Panc1 (cell line): ENCODE measurements at regions not wholly inside any gene's neighbourhood (a gene's known extent, or its start where the extent isn't known, plus 50 kb on each side); places are given as distances from the start of the nearest gene placed in this dataset.

Experiments used
- REST ChIP-seq, 2 experiments: IDR thresholded peaks; 2 replicates each; pipeline ENCODE4 v1.6.1; 2011 to 2012; ENCODE audit warnings: low read depth in 2 of 2, control low read depth in 1 of 2, low read length in 1 of 2, mild to moderate bottlenecking in 1 of 2, moderate library complexity in 1 of 2; ENCODE audit not compliant: insufficient read depth in 1 of 2
- TF ChIP-seq, protein P1 (sequence below): fragments of 450-650 bp; IDR thresholded peaks from 2 replicates; pipeline ENCODE4 v1.5.1; 2017; ENCODE audit warnings: mild to moderate bottlenecking

GRCh38 chr2:5590886-5591285, 101.3 kb upstream of the SOX11 start:
- TF ChIP-seq, protein P1, sequence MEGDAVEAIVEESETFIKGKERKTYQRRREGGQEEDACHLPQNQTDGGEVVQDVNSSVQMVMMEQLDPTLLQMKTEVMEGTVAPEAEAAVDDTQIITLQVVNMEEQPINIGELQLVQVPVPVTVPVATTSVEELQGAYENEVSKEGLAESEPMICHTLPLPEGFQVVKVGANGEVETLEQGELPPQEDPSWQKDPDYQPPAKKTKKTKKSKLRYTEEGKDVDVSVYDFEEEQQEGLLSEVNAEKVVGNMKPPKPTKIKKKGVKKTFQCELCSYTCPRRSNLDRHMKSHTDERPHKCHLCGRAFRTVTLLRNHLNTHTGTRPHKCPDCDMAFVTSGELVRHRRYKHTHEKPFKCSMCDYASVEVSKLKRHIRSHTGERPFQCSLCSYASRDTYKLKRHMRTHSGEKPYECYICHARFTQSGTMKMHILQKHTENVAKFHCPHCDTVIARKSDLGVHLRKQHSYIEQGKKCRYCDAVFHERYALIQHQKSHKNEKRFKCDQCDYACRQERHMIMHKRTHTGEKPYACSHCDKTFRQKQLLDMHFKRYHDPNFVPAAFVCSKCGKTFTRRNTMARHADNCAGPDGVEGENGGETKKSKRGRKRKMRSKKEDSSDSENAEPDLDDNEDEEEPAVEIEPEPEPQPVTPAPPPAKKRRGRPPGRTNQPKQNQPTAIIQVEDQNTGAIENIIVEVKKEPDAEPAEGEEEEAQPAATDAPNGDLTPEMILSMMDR: no peak
- no peak for TF ChIP-seq REST (IDR thresholded peaks at IDR 0.05; ENCODE audit: insufficient read depth in 1 of 2, low read depth in 2 of 2, low read length in 1 of 2)
